ENCODE measurements at regions not wholly inside any gene's neighbourhood (a gene's known extent, or its start where the extent isn't known, plus 50 kb on each side); places are given as distances from the start of the nearest gene placed in this dataset.

- no peaks in the 10 kb centered on the region for H3F3A ChIP-seq (ENCODE audit: insufficient read depth)
- no peaks in the 10 kb centered on the region for H3K9me2 ChIP-seq (replicated peaks; ENCODE audit: insufficient read depth, low read length)
- H3K79me2 ChIP-seq (ENCODE audit: insufficient read depth, low read length): no peaks in the 10 kb centered on the region
- TF ChIP-seq EZH2phosphoT487 (conservative IDR thresholded peaks at IDR 0.05; ENCODE audit: low read length) (no peak), CTCF (IDR thresholded peaks at IDR 0.05; ENCODE audit: insufficient read depth, low read length, poor library complexity, severe bottlenecking) (no peak)
- no peaks in the 10 kb centered on the region for H3K9me3 ChIP-seq (ENCODE audit: insufficient read depth, low read length)
- no peaks in the 10 kb centered on the region for H3K27me3 ChIP-seq (ENCODE audit: low read length)
- H3K27ac ChIP-seq (ENCODE audit: low read depth, low read length): no peak overlapping the region
- H2AFZ ChIP-seq (ENCODE audit: low read depth, low read length, severe bottlenecking): no peak overlapping the region
- H3K9ac ChIP-seq (ENCODE audit: low read length): no peak overlapping the region
- H3K4me2 ChIP-seq (ENCODE audit: low read depth, low read length, poor library complexity, severe bottlenecking): no peak overlapping the region
- no peaks in the 10 kb centered on the region for H3K36me3 ChIP-seq (ENCODE audit: low read length)
- H4K20me1 ChIP-seq (ENCODE audit: low read depth, low read length): no peaks in the 10 kb centered on the region
- no peak overlapping the region for H3K4me3 ChIP-seq (ENCODE audit: insufficient read depth, low read length, poor library complexity, severe bottlenecking)
These were observed 133.4 kb downstream of the MACC1 start for GRCh38 chr7:20083781-20084180.

- no peaks in the 10 kb centered on the region for H3K9me3 ChIP-seq (ENCODE audit: insufficient read depth, low read length)
- no peaks in the 10 kb centered on the region for H3K36me3 ChIP-seq (ENCODE audit: low read length)
- H4K20me1 ChIP-seq (ENCODE audit: low read depth, low read length): no peaks in the 10 kb centered on the region
- TF ChIP-seq EZH2phosphoT487 (conservative IDR thresholded peaks at IDR 0.05; ENCODE audit: low read length): no peak
- no peak for TF ChIP-seq CTCF (IDR thresholded peaks at IDR 0.05; ENCODE audit: insufficient read depth, low read length, poor library complexity, severe bottlenecking)
- no peak overlapping the region for H3K4me2 ChIP-seq (ENCODE audit: low read depth, low read length, poor library complexity, severe bottlenecking)
- H3F3A ChIP-seq (ENCODE audit: insufficient read depth): no peaks in the 10 kb centered on the region
- no peak overlapping the region for H3K4me3 ChIP-seq (ENCODE audit: insufficient read depth, low read length, poor library complexity, severe bottlenecking)
- no peak overlapping the region for H3K27ac ChIP-seq (ENCODE audit: low read depth, low read length)
- no peak overlapping the region for H2AFZ ChIP-seq (ENCODE audit: low read depth, low read length, severe bottlenecking)
- no peaks in the 10 kb centered on the region for H3K79me2 ChIP-seq (ENCODE audit: insufficient read depth, low read length)
- no peaks in the 10 kb centered on the region for H3K9me2 ChIP-seq (replicated peaks; ENCODE audit: insufficient read depth, low read length)
- H3K27me3 ChIP-seq (ENCODE audit: low read length): no peaks in the 10 kb centered on the region
- H3K9ac ChIP-seq (ENCODE audit: low read length): no peak overlapping the region
These were observed 138.1 kb downstream of the MACC1 start for GRCh38 chr7:20079080-20079479.

- Histone ChIP-seq H2AFZ (ENCODE audit: low read depth, low read length, severe bottlenecking) (no peak overlapping the region), H3K4me2 (ENCODE audit: low read depth, low read length, poor library complexity, severe bottlenecking) (no peak overlapping the region), H3K4me3 (ENCODE audit: insufficient read depth, low read length, poor library complexity, severe bottlenecking) (no peak overlapping the region), H3K27me3 (ENCODE audit: low read length) (no peaks in the 10 kb centered on the region), H4K20me1 (ENCODE audit: low read depth, low read length) (no peaks in the 10 kb centered on the region), H3K9me3 (ENCODE audit: insufficient read depth, low read length) (no peaks in the 10 kb centered on the region), H3K9ac (ENCODE audit: low read length) (no peak overlapping the region), H3K27ac (ENCODE audit: low read depth, low read length) (no peak overlapping the region), H3K36me3 (ENCODE audit: low read length) (no peaks in the 10 kb centered on the region), H3K79me2 (ENCODE audit: insufficient read depth, low read length) (no peaks in the 10 kb centered on the region), H3K9me2 (replicated peaks; ENCODE audit: insufficient read depth, low read length) (no peaks in the 10 kb centered on the region), H3F3A (ENCODE audit: insufficient read depth) (no peaks in the 10 kb centered on the region)
- no peak for TF ChIP-seq EZH2phosphoT487 (conservative IDR thresholded peaks at IDR 0.05; ENCODE audit: low read length)
These were observed 140.3 kb downstream of the MACC1 start for GRCh38 chr7:20076835-20077234.

GRCh38 chr7:20075992-20076820 lies 141.0 kb downstream of the MACC1 start:
- Histone ChIP-seq H3K4me2 (ENCODE audit: low read depth, low read length, poor library complexity, severe bottlenecking) (no peak overlapping the region), H3K79me2 (ENCODE audit: insufficient read depth, low read length) (no peaks in the 10 kb centered on the region), H3K27ac (ENCODE audit: low read depth, low read length) (no peak overlapping the region), H3K4me3 (ENCODE audit: insufficient read depth, low read length, poor library complexity, severe bottlenecking) (no peak overlapping the region), H3K9me2 (replicated peaks; ENCODE audit: insufficient read depth, low read length) (no peaks in the 10 kb centered on the region), H3K9ac (ENCODE audit: low read length) (no peak overlapping the region), H4K20me1 (ENCODE audit: low read depth, low read length) (no peaks in the 10 kb centered on the region), H3F3A (ENCODE audit: insufficient read depth) (no peaks in the 10 kb centered on the region), H3K27me3 (ENCODE audit: low read length) (no peaks in the 10 kb centered on the region), H2AFZ (ENCODE audit: low read depth, low read length, severe bottlenecking) (no peak overlapping the region), H3K9me3 (ENCODE audit: insufficient read depth, low read length) (no peaks in the 10 kb centered on the region), H3K36me3 (ENCODE audit: low read length) (no peaks in the 10 kb centered on the region)
- TF ChIP-seq CTCF (IDR thresholded peaks at IDR 0.05; ENCODE audit: insufficient read depth, low read length, poor library complexity, severe bottlenecking): no peak
- TF ChIP-seq EZH2phosphoT487 (conservative IDR thresholded peaks at IDR 0.05; ENCODE audit: low read length): no peak

Measured in SU-DHL-6 (cell line).